Parathyroid adenoma (tissue), 2 donors: ENCODE measurements at regions not wholly inside any gene's neighbourhood (a gene's known extent, or its start where the extent isn't known, plus 50 kb on each side); places are given as distances from the start of the nearest gene placed in this dataset.
"Not testable (repeated sequence)": the region's sequence is repeated elsewhere in the genome, so short reads cannot be mapped to it uniquely, and the experiment has no call there.

ENCODE experiments used
- H2AFZ ChIP-seq: fragments of 300-600 bp; sonication (generic); one replicate; pipeline ENCODE4 v1.7.0; 2017; ENCODE audit warnings: antibody characterized with exemption, mild to moderate bottlenecking
- H3K27ac ChIP-seq: fragments of 300-600 bp; sonication (generic); one replicate; pipeline ENCODE4 v1.7.0; 2017
- H3K27me3 ChIP-seq: fragments of 300-600 bp; sonication (generic); one replicate; pipeline ENCODE4 v1.7.0; 2017; ENCODE audit warnings: low read length; ENCODE audit not compliant: control insufficient read depth, insufficient read depth
- H3K36me3 ChIP-seq: fragments of 300-600 bp; sonication (generic); one replicate; pipeline ENCODE4 v1.7.0; 2017; ENCODE audit warnings: low read length; ENCODE audit not compliant: control insufficient read depth, insufficient read depth
- H3K4me1 ChIP-seq: fragments of 300-600 bp; sonication (generic); one replicate; pipeline ENCODE4 v1.7.0; 2017; ENCODE audit warnings: control low read depth
- H3K4me2 ChIP-seq: fragments of 300-600 bp; sonication (generic); one replicate; pipeline ENCODE4 v1.7.0; 2017; ENCODE audit warnings: low read length
- H3K4me3 ChIP-seq: fragments of 300-600 bp; sonication (generic); one replicate; pipeline ENCODE4 v1.7.0; 2017; ENCODE audit warnings: low read depth, low read length
- H3K79me2 ChIP-seq: fragments of 300-600 bp; sonication (generic); one replicate; pipeline ENCODE4 v1.7.0; 2017; ENCODE audit warnings: control low read depth
- H3K9ac ChIP-seq: fragments of 300-600 bp; sonication (generic); one replicate; pipeline ENCODE4 v1.7.0; 2017; ENCODE audit warnings: mild to moderate bottlenecking
- H3K9me3 ChIP-seq: fragments of 300-600 bp; sonication (generic); one replicate; pipeline ENCODE4 v1.7.0; 2017; ENCODE audit warnings: low read length; ENCODE audit not compliant: control insufficient read depth
- CTCF ChIP-seq: fragments of 300-600 bp; sonication (generic); IDR thresholded peaks from one replicate; pipeline ENCODE4 v1.7.0; 2017; ENCODE audit warnings: antibody characterized with exemption, mild to moderate bottlenecking
- donor health status: primary hyperparathyroidism.

DNA sequence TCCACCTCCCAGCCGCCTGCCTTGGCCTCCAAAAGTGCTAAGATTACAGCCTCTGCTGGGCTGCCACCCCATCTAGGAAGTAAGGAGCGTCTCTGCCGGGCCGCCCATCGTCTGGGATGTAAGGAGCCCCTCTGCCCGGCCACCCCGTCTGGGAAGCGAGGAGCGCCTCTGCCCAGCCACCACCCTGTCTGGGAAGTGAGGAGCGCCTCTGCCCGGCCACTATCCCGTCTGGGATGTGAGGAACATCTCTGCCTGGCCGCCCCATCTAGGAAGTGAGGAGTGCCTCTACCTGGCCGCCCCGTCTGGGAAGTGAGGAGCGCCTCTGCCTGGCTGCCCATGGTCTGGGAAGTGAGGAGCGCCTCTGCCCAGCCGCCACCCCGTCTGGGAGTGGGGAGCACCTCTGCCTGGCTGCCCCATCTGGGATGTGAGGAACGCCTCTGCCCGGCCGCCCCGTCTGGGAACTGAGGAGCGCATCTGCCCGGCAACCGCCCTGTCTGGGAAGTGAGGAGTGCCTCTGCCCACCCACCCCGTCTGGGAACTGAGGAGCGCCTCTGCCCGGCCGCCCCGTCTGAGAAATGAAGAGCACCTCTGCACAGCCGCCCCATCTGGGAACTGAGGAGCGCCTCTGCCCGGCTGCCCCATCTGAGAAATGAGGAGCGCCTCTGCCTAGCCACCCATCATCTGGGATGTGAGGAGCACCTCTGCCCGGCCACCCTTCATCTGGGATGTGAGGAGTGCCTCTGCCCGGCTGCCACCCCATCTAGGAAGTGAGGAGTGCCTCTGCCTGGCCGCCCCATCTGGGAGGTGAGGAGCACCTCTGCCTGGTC is 137.8 kb upstream of the PALMD start:
- Histone ChIP-seq H3K79me2 (no peaks in the 10 kb centered on the region), H3K27ac (no peak overlapping the region), H3K36me3 (no peaks in the 10 kb centered on the region), H3K4me2 (no peak overlapping the region), H3K4me3 (no peak overlapping the region), H3K4me1 (no peaks in the 10 kb centered on the region), H3K9ac (no peak overlapping the region), H2AFZ (no peak overlapping the region), H3K27me3 (no peaks in the 10 kb centered on the region), H3K9me3 (no peaks in the 10 kb centered on the region)
- no peak for TF ChIP-seq CTCF

DNA sequence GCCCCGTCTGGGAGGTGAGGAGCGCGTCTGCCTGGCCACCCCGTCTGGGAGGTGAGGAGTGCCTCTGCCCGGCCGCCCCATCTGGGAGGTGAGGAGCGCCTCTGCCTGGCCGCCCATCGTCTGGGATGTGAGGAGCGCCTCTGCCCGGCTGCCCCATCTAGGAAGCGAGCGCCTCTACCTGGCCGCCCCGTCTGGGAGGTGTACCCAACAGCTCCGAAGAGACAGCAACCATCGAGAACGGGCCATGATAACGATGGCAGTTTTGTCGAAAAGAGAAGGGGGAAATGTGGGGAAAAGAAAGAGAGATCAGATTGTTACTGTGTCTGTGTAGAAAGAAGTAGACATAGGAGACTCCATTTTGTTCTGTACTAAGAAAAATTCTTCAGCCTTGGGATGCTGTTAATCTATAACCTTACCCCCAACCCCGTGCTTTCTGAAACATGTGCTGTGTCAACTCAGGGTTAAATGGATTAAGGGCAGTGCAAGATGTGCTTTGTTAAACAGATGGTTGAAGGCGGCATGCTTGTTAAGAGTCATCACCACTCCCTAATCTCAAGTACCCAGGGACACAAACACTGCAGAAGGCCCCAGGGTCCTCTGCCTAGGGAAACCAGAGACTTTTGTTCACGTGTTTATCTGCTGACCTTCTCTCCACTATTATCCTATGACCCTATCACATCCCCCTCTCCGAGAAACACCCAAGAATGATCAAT is 137.0 kb upstream of the PALMD start:
- H3K36me3 ChIP-seq, H3K4me1 ChIP-seq, H3K4me3 ChIP-seq, H3K79me2 ChIP-seq, H3K9me3 ChIP-seq, H3K27ac ChIP-seq, H2AFZ ChIP-seq, H3K9ac ChIP-seq, H3K27me3 ChIP-seq, H3K4me2 ChIP-seq: not testable (repeated sequence)

GRCh38 chr1:99514823-99515552 is 130.9 kb upstream of the PALMD start:
- not testable (repeated sequence) for H3K27ac ChIP-seq, H3K9me3 ChIP-seq, H3K36me3 ChIP-seq, H3K9ac ChIP-seq, H3K4me3 ChIP-seq, H3K4me1 ChIP-seq, H3K27me3 ChIP-seq, H3K79me2 ChIP-seq, H3K4me2 ChIP-seq, H2AFZ ChIP-seq

DNA sequence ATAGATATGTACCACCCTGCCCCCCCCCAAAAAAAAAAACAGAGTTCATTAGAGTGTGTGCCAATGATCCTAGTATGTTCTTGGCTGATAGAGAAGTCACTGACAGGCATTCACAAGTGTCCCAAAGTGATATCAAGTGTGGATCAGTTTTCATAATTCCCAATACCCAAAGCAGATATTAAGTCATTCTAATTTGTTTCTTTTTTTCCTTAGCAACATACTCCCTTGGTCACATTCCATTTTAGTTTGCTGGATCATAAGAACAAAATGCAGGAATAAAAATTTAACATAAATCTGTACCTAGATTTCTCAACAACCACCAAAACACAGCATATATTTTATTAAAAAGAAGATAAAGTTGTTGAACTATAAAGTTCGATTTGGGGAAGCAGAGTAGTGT is 129.8 kb upstream of the PALMD start:
- H3K79me2 ChIP-seq = no peaks in the 10 kb centered on the region
- no peaks in the 10 kb centered on the region for H3K27me3 ChIP-seq
- no peak overlapping the region for H3K9ac ChIP-seq
- TF ChIP-seq CTCF = no peak
- H3K4me3 ChIP-seq = no peak overlapping the region
- H3K4me1 ChIP-seq = no peaks in the 10 kb centered on the region
- no peaks in the 10 kb centered on the region for H3K36me3 ChIP-seq
- H3K4me2 ChIP-seq = no peak overlapping the region
- H3K9me3 ChIP-seq = no peaks in the 10 kb centered on the region
- no peak overlapping the region for H3K27ac ChIP-seq
- no peak overlapping the region for H2AFZ ChIP-seq

- no peaks in the 10 kb centered on the region for H3K9me3 ChIP-seq
- H3K4me2 ChIP-seq = no peak overlapping the region
- H3K4me1 ChIP-seq = no peaks in the 10 kb centered on the region
- no peak for TF ChIP-seq CTCF
- no peak overlapping the region for H3K27ac ChIP-seq
- no peaks in the 10 kb centered on the region for H3K36me3 ChIP-seq
- no peak overlapping the region for H3K4me3 ChIP-seq
- no peak overlapping the region for H2AFZ ChIP-seq
- no peak overlapping the region for H3K9ac ChIP-seq
- no peaks in the 10 kb centered on the region for H3K79me2 ChIP-seq
- no peaks in the 10 kb centered on the region for H3K27me3 ChIP-seq
Observed at GRCh38 chr1:99520121-99520520, 125.8 kb upstream of the PALMD start.
